ENCODE measurements at regions not wholly inside any gene's neighbourhood (a gene's known extent, or its start where the extent isn't known, plus 50 kb on each side); places are given as distances from the start of the nearest gene placed in this dataset.

DNA sequence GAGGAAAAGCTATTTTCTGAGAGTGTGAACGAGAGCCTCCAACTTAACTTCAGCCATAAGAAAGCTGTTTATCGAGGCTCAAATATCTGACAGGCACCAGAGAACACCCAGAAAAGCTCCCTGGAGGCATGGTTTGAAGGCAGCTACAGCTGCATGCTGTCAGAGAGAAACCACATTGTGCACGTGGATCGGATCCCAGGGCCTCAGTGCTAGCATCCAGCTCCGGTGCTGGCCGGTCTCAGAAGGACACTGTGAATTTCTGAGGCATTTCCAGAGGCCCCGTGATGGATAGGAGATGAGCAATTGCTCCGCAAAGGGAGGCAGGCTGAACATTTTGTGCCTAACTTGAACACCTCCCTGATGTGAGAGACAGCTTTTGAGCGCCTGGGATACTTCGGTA is 315.7 kb downstream of the FGF9 start:
- DNase-seq (ENCODE audit: low spot score): no peak
- in situ Hi-C loops (cut with MboI; ENCODE audit: low pct_unique_long_range_greater_than_20kb, low sequenced_read_pairs, unreplicated experiment): no loop called here
- no peak for TF ChIP-seq CTCF (IDR thresholded peaks at IDR 0.05; ENCODE audit: extremely low read depth, insufficient read depth, missing control alignments)

DNA sequence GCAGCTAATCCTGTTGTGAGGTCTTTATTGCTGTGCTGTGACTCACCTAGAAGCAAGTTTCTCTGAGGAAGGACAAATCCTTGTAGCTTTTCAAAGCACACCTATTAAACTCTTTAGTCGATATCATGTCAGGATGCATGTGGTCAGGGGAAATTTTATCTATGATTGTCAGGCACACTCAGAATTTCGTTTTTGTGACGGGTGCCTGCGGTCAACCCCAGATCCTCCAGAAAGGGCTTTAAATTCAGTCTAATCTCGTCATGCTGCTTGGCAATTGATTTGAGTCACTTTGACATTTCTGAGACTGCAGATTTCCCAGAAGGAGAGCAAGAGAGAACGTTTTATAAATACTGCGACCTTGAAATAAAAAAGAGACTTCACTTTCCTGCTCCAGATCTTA is 316.9 kb downstream of the FGF9 start:
- in situ Hi-C loops (cut with MboI; ENCODE audit: low pct_unique_long_range_greater_than_20kb, low sequenced_read_pairs, unreplicated experiment): no loop called here
- DNase-seq (ENCODE audit: low spot score): no peak
- TF ChIP-seq CTCF (IDR thresholded peaks at IDR 0.05; ENCODE audit: extremely low read depth, insufficient read depth, missing control alignments): no peak

GRCh38 chr13:21988624-21989023 is 317.8 kb downstream of the FGF9 start:
- no peak for TF ChIP-seq CTCF (IDR thresholded peaks at IDR 0.05; ENCODE audit: extremely low read depth, insufficient read depth, missing control alignments)
- in situ Hi-C loops (cut with MboI; ENCODE audit: low pct_unique_long_range_greater_than_20kb, low sequenced_read_pairs, unreplicated experiment): no loop called here
- DNase-seq (ENCODE audit: low spot score): no peak

- TF ChIP-seq CTCF (IDR thresholded peaks at IDR 0.05; ENCODE audit: extremely low read depth, insufficient read depth, missing control alignments): no peak
- in situ Hi-C loops (cut with MboI; ENCODE audit: low pct_unique_long_range_greater_than_20kb, low sequenced_read_pairs, unreplicated experiment): no loop called here
Observed at GRCh38 chr13:21996049-21996448, 325.2 kb downstream of the FGF9 start.

DNA sequence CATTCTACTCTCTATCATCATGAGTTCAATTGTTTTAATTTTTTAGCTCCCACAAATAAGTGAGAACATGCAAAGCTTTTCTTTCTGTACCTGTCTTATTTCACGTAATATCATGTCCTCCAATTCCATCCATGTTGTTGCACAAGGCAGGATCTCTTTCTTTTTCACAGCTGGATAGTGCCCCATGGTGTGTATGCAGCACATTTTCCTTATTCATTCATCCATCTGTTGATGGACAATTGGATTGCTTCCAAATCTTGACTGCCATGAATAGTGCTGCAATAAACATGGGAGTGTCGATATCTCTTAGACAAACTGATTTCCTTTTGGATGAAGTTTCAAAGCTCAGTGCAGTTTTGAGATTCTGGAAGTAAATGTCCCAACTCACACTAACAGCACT is 326.9 kb downstream of the FGF9 start:
- DNase-seq (ENCODE audit: low spot score): no peak
- TF ChIP-seq CTCF (IDR thresholded peaks at IDR 0.05; ENCODE audit: extremely low read depth, insufficient read depth, missing control alignments): no peak
- in situ Hi-C loops (cut with MboI; ENCODE audit: low pct_unique_long_range_greater_than_20kb, low sequenced_read_pairs, unreplicated experiment): no loop called here

More at GRCh38 chr13:21996049-21996448, 325.2 kb downstream of the FGF9 start:
- no peak for DNase-seq (ENCODE audit: low spot score)

DNA sequence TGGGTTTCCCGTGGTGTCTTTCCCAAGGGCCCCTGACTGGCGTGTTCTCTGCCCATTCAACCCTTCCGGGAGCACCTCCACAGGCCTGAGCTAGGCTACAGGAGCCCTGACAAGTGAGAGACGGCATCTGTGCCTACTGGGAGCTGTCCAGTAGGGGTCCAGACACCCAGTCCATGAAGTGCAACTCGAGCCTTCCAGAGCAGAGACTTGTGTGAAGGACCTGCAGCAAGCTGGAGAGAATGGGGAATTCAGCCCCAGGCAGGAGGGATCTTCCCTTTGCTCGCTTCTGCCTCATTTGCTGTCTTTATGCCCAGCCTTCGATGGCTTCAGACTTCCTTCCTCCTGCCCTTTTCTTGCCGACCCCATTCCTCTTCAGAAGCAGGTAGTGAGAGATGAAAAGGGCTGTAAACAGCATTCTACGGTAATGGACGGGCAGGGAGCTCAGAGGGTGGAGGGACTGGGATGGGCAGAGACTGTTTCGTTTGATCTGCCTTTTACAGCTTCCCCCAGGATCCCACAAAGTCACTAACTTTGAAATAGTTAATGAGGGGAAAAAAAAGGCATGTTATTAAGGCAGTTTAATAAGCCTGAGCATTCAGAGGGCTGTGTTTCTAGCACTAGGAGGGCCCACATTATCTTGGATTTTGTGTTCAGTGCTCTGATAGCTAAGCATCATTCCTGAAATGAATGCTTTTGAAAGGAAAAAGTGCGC is 327.6 kb downstream of the FGF9 start:
- DNase-seq (ENCODE audit: low spot score): no peak
- no peak for TF ChIP-seq CTCF (IDR thresholded peaks at IDR 0.05; ENCODE audit: extremely low read depth, insufficient read depth, missing control alignments)
- in situ Hi-C loops (cut with MboI; ENCODE audit: low pct_unique_long_range_greater_than_20kb, low sequenced_read_pairs, unreplicated experiment): no loop called here

All from GM13977 (cell line).